ENCODE measurements at regions not wholly inside any gene's neighbourhood (a gene's known extent, or its start where the extent isn't known, plus 50 kb on each side); places are given as distances from the start of the nearest gene placed in this dataset.

DNA sequence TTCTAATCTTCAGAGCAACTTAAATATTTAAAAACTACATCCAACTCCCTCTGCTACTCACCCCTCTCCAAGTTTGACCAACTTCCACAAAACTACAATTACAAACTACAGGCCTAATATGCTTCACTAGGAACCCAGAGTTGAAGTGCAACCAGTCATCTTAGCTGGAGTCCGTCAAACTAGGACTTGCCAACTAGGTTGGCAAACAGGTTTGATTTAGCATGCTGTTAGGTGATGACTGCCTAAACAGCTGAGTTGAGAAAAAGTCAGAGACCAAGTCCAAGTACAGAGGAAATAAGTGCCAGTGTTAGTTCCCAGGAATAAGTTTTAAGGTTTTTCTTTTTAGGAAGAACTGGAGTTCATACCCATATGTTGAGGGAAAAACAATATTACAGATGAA, 1109.0 kb downstream of the TUSC7 start:
- TF ChIP-seq GATA2 (IDR thresholded peaks at IDR 0.05; ENCODE audit: low read depth, low read length) = no peak
- TF ChIP-seq GATA3 (IDR thresholded peaks at IDR 0.05; ENCODE audit: low read depth, low read length) = no peak
